GM21381 (cell line): ENCODE measurements at regions not wholly inside any gene's neighbourhood (a gene's known extent, or its start where the extent isn't known, plus 50 kb on each side); places are given as distances from the start of the nearest gene placed in this dataset.

Experiments used
- ATAC-seq: cut with Tn5 transposase; IDR thresholded peaks from one replicate; pipeline ENCODE4 v1.9.1; 2021; ENCODE audit warnings: mild to moderate bottlenecking, moderate library complexity; ENCODE audit not compliant: unreplicated experiment

- ATAC-seq: no peak
Observed at GRCh38 chr16:9296271-9296590, 204.8 kb downstream of the HAPSTR1 start.

GRCh38 chr16:9297437-9298113, 206.1 kb downstream of the HAPSTR1 start:
- ATAC-seq: no peak

GRCh38 chr16:9300252-9300651, 208.8 kb downstream of the HAPSTR1 start:
- no peak for ATAC-seq

GRCh38 chr16:9302072-9302471, 210.6 kb downstream of the HAPSTR1 start:
- no peak for ATAC-seq

GRCh38 chr16:9306753-9307152, 215.3 kb downstream of the HAPSTR1 start:
- ATAC-seq: no peak

- ATAC-seq: no peak
Observed at GRCh38 chr16:9307446-9307845, 216.0 kb downstream of the HAPSTR1 start.

- ATAC-seq: no peak
Observed at GRCh38 chr16:9308356-9308801, 216.9 kb downstream of the HAPSTR1 start.

GRCh38 chr16:9308850-9309249, 217.4 kb downstream of the HAPSTR1 start:
- ATAC-seq: no peak

- no peak for ATAC-seq
Observed at GRCh38 chr16:9309844-9310243, 218.4 kb downstream of the HAPSTR1 start.

- no peak for ATAC-seq
Observed at GRCh38 chr16:9311303-9311954, 220.0 kb downstream of the HAPSTR1 start.

GRCh38 chr16:9316008-9316407, 224.6 kb downstream of the HAPSTR1 start:
- no peak for ATAC-seq

GRCh38 chr16:9316615-9317014, 225.2 kb downstream of the HAPSTR1 start:
- no peak for ATAC-seq

GRCh38 chr16:9318764-9319163, 227.3 kb downstream of the HAPSTR1 start:
- ATAC-seq: no peak

GRCh38 chr16:9322769-9323168, 231.3 kb downstream of the HAPSTR1 start:
- no peak for ATAC-seq

GRCh38 chr16:9323170-9323569, 231.7 kb downstream of the HAPSTR1 start:
- ATAC-seq: no peak

- no peak for ATAC-seq
Observed at GRCh38 chr16:9327253-9327652, 235.8 kb downstream of the HAPSTR1 start.

- no peak for ATAC-seq
Observed at GRCh38 chr16:9328411-9328810, 237.0 kb downstream of the HAPSTR1 start.

- ATAC-seq: no peak
Observed at GRCh38 chr16:9330095-9330494, 238.7 kb downstream of the HAPSTR1 start.

GRCh38 chr16:9331503-9331902, 240.1 kb downstream of the HAPSTR1 start:
- ATAC-seq: no peak

GRCh38 chr16:9332574-9333148, 241.2 kb downstream of the HAPSTR1 start:
- no peak for ATAC-seq

GRCh38 chr16:9333469-9333868, 242.0 kb downstream of the HAPSTR1 start:
- no peak for ATAC-seq

- ATAC-seq: no peak
Observed at GRCh38 chr16:9334103-9334502, 242.7 kb downstream of the HAPSTR1 start.
